HEK293 (cell line): ENCODE measurements at regions not wholly inside any gene's neighbourhood (a gene's known extent, or its start where the extent isn't known, plus 50 kb on each side); places are given as distances from the start of the nearest gene placed in this dataset.

ENCODE experiments used
- CTCF ChIA-PET: fragments of 350-600 bp; formaldehyde crosslinking; extraction: SDS; loops from one replicate; lab custom pipeline; 2021; ENCODE audit warnings: antibody characterized with exemption; lab: Yijun Ruan, JAX
- POLR2A ChIA-PET: fragments of 300-600 bp; formaldehyde crosslinking; extraction: SDS; loops from one replicate; lab custom pipeline; 2020; ENCODE audit warnings: antibody characterized with exemption, inconsistent platforms; lab: Yijun Ruan, JAX
- H3K27ac ChIP-seq: fragments of 200-500 bp; sonication (Bioruptor generic); 2 replicates; pipeline ENCODE4 v1.5.1; 2014; ENCODE audit warnings: low read depth, low read length, control low read depth, inconsistent platforms; ENCODE audit errors: extremely low read depth
- H3K36me3 ChIP-seq, 2 experiments: fragments of 200-500 bp in 1 of 2; sonication (Bioruptor generic) in 1 of 2; 1 replicate in 1 of 2; 2 replicates in 1 of 2; pipeline ENCODE4 v1.5.1; 2014 to 2017; ENCODE audit warnings: inconsistent platforms in 2 of 2, low read length in 2 of 2; ENCODE audit not compliant: control insufficient read depth in 2 of 2, insufficient read depth in 1 of 2
- H3K4me1 ChIP-seq: fragments of 200-500 bp; sonication (Bioruptor generic); 2 replicates; pipeline ENCODE4 v1.5.1; 2014; ENCODE audit warnings: mild to moderate bottlenecking, low read length, inconsistent platforms; ENCODE audit not compliant: control insufficient read depth, insufficient read depth
- H3K4me3 ChIP-seq: 2 replicates; pipeline ENCODE4 v1.5.1; 2011; ENCODE audit warnings: low read depth, mild to moderate bottlenecking, control low read depth, low read length, moderate library complexity
- H3K9me3 ChIP-seq: fragments of 200-500 bp; sonication (Bioruptor generic); 2 replicates; pipeline ENCODE4 v1.5.1; 2014; ENCODE audit warnings: low read depth, low read length, inconsistent platforms; ENCODE audit not compliant: control insufficient read depth, insufficient read depth
- GLIS1 ChIP-seq: fragments of 450-650 bp; formaldehyde crosslinking; IDR thresholded peaks from 2 replicates; pipeline ENCODE4 v1.5.1; 2016; ENCODE audit warnings: missing biosample characterization, missing genetic modification characterization
- REPIN1 ChIP-seq: fragments of 450-650 bp; formaldehyde crosslinking; IDR thresholded peaks from 2 replicates; pipeline ENCODE4 v1.5.1; 2017; ENCODE audit warnings: missing biosample characterization, missing genetic modification characterization, low read depth
- ZBTB20 ChIP-seq: fragments of 450-650 bp; formaldehyde crosslinking; IDR thresholded peaks from 2 replicates; pipeline ENCODE4 v1.5.1; 2016; ENCODE audit warnings: missing biosample characterization, missing genetic modification characterization
- ZNF19 ChIP-seq: fragments of 450-650 bp; formaldehyde crosslinking; IDR thresholded peaks from 2 replicates; pipeline ENCODE4; 2016; ENCODE audit warnings: missing biosample characterization, missing genetic modification characterization, low read depth
- ZNF350 ChIP-seq: fragments of 450-650 bp; formaldehyde crosslinking; IDR thresholded peaks from 2 replicates; pipeline ENCODE4 v1.5.0; 2017; ENCODE audit warnings: missing biosample characterization, mild to moderate bottlenecking, missing genetic modification characterization
- ZNF501 ChIP-seq: fragments of 450-650 bp; formaldehyde crosslinking; IDR thresholded peaks from 2 replicates; pipeline ENCODE4 v1.5.1; 2016; ENCODE audit warnings: missing biosample characterization, missing genetic modification characterization
- ZNF544 ChIP-seq: fragments of 450-650 bp; formaldehyde crosslinking; IDR thresholded peaks from 2 replicates; pipeline ENCODE4 v1.5.0; 2017; ENCODE audit warnings: missing biosample characterization, missing genetic modification characterization
- ZNF776 ChIP-seq: fragments of 450-650 bp; formaldehyde crosslinking; IDR thresholded peaks from 2 replicates; pipeline ENCODE4 v1.5.0; 2017; ENCODE audit warnings: missing biosample characterization, missing genetic modification characterization, borderline replicate concordance
- TF ChIP-seq, protein P1 (sequence below): fragments of 450-650 bp; formaldehyde crosslinking; IDR thresholded peaks from 2 replicates; pipeline ENCODE4 v1.5.1; 2016; ENCODE audit warnings: missing biosample characterization, missing genetic modification characterization
- TF ChIP-seq, protein P2 (sequence below): fragments of 450-650 bp; formaldehyde crosslinking; IDR thresholded peaks from 2 replicates; pipeline ENCODE4 v1.5.1; 2016; ENCODE audit warnings: missing biosample characterization, missing genetic modification characterization
- TF ChIP-seq, protein P3 (sequence below): fragments of 450-650 bp; formaldehyde crosslinking; IDR thresholded peaks from 2 replicates; pipeline ENCODE4 v1.5.1; 2016; ENCODE audit warnings: missing biosample characterization, missing genetic modification characterization

DNA sequence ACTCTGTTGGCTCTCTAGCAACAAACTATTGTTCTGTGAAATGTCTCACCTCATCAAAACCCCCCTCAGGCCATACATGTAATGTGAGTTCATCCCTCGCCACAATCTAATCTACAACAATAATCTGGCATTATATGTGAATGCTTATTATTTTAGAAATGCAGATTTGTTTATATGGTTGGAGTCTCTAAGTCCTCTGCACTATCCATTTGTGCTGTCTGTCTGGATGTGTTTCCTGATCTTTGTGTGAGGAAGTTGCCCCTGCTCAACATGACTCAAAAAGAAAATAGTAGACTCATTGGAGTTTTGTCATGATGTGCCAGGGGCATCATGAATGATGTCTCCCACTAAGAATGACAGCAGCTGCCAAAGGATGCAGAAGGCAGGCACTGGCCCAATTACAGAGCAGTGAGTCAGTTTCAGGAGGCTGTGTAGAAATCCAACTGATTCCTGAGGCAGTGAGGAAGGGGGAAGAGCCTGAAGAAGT is 161.6 kb upstream of the PDZRN3 start:
- TF ChIP-seq GLIS1 (tag by site-specific recombination) (peak; percentile 33; the same call in 1 of the 2 replicates), ZNF776 (tag by site-specific recombination) (no peak)
- Histone ChIP-seq H3K4me1 (no peaks in the 10 kb centered on the region), H3K9me3 (no peaks in the 10 kb centered on the region), H3K4me3 (no peak overlapping the region), H3K36me3 (no peaks in the 10 kb centered on the region), H3K27ac (no peak overlapping the region)
- CTCF ChIA-PET, result no interaction called here
- POLR2A ChIA-PET, result no interaction called here

DNA sequence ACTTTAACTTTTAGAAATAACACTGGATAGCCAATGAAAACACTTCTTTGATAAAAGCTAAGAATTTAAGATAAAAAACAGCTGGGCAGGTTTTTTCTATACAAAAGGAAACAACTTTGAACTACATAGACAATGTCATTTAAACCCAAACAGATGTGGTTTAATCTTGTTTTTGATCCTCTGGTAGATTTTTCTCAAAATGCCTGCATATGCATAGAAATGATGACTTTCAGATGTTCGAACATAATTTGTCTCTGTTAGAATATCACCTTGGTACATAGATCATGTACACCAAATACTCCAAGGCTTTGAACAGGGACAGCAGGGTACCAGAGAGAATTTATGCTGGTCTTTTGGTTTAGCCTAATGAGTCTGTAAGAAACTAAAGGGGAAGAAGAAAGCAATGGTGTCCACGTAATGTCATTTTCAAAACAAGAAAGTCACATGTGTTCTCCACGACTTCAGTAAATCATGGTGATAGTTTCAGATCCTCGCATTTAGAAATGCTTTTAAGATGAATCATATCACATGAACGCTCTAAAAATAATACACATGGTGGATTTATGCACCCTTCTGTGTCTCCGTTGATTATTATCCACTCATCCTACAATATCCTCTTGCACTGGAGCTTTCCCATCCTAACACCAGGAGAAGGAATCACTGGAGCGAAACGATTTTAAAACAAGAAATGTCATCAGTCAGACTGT is 160.1 kb upstream of the PDZRN3 start:
- Histone ChIP-seq H3K9me3 (no peaks in the 10 kb centered on the region), H3K27ac (no peak overlapping the region), H3K4me1 (no peaks in the 10 kb centered on the region), H3K4me3 (no peak overlapping the region), H3K36me3 (no peaks in the 10 kb centered on the region)
- ChIA-PET CTCF (no interaction called here), POLR2A (no interaction called here)
- TF ChIP-seq REPIN1 (no peak), ZNF350 (tag by site-specific recombination) (no peak)
- TF ChIP-seq, protein P1, sequence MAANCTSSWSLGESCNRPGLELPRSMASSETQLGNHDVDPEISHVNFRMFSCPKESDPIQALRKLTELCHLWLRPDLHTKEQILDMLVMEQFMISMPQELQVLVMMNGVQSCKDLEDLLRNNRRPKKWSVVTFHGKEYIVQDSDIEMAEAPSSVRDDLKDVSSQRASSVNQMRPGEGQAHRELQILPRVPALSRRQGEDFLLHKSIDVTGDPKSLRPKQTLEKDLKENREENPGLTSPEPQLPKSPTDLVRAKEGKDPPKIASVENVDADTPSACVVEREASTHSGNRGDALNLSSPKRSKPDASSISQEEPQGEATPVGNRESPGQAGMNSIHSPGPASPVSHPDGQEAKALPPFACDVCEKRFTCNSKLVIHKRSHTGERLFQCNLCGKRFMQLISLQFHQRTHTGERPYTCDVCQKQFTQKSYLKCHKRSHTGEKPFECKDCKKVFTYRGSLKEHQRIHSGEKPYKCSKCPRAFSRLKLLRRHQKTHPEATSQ (tag by site-specific recombination), result no peak
- TF ChIP-seq, protein P2, sequence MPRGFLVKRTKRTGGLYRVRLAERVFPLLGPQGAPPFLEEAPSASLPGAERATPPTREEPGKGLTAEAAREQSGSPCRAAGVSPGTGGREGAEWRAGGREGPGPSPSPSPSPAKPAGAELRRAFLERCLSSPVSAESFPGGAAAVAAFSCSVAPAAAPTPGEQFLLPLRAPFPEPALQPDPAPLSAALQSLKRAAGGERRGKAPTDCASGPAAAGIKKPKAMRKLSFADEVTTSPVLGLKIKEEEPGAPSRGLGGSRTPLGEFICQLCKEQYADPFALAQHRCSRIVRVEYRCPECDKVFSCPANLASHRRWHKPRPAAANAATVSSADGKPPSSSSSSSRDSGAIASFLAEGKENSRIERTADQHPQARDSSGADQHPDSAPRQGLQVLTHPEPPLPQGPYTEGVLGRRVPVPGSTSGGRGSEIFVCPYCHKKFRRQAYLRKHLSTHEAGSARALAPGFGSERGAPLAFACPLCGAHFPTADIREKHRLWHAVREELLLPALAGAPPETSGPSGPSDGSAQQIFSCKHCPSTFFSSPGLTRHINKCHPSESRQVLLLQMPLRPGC (tag by site-specific recombination), result no peak

DNA sequence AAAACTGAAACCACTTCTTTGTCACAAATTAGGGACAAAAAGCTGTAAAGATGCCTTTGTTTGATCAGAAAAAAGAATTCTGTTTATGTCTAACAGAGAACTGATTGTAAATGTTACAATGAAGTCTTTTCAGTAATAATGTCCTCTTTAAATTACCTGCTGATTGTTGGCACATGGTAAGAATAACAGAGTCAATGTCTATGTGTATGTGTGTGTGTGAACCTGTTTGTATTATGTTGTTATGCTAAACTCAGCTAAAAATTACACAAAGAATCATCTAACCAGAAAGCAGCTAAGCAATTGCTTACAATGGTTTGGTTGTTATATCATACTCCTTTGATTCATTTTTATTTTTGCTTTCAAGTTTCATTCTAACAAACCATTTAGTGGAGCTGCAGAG is 159.1 kb upstream of the PDZRN3 start:
- H3K36me3 ChIP-seq, result no peaks in the 10 kb centered on the region
- ChIA-PET CTCF (no interaction called here), POLR2A (no interaction called here)
- H3K4me1 ChIP-seq, result no peaks in the 10 kb centered on the region
- H3K4me3 ChIP-seq, result no peak overlapping the region
- no peak overlapping the region for H3K27ac ChIP-seq
- TF ChIP-seq ZNF544 (tag by site-specific recombination) (no peak), ZBTB20 (tag by site-specific recombination) (no peak), ZNF501 (tag by site-specific recombination) (no peak), ZNF19 (tag by site-specific recombination) (no peak)
- TF ChIP-seq, protein P3, sequence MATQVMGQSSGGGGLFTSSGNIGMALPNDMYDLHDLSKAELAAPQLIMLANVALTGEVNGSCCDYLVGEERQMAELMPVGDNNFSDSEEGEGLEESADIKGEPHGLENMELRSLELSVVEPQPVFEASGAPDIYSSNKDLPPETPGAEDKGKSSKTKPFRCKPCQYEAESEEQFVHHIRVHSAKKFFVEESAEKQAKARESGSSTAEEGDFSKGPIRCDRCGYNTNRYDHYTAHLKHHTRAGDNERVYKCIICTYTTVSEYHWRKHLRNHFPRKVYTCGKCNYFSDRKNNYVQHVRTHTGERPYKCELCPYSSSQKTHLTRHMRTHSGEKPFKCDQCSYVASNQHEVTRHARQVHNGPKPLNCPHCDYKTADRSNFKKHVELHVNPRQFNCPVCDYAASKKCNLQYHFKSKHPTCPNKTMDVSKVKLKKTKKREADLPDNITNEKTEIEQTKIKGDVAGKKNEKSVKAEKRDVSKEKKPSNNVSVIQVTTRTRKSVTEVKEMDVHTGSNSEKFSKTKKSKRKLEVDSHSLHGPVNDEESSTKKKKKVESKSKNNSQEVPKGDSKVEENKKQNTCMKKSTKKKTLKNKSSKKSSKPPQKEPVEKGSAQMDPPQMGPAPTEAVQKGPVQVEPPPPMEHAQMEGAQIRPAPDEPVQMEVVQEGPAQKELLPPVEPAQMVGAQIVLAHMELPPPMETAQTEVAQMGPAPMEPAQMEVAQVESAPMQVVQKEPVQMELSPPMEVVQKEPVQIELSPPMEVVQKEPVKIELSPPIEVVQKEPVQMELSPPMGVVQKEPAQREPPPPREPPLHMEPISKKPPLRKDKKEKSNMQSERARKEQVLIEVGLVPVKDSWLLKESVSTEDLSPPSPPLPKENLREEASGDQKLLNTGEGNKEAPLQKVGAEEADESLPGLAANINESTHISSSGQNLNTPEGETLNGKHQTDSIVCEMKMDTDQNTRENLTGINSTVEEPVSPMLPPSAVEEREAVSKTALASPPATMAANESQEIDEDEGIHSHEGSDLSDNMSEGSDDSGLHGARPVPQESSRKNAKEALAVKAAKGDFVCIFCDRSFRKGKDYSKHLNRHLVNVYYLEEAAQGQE (tag by site-specific recombination), result no peak
- no peaks in the 10 kb centered on the region for H3K9me3 ChIP-seq
